Neural cell (in vitro differentiated cells): ENCODE measurements at regions not wholly inside any gene's neighbourhood (a gene's known extent, or its start where the extent isn't known, plus 50 kb on each side); places are given as distances from the start of the nearest gene placed in this dataset.
A peak's percentile ranks its signal among the peaks of the same experiment; 100 is the strongest.

Experiments used
- H2AFZ ChIP-seq: fragments of 200-600, 300-800 bp; sonication (generic), shearing (Covaris generic); 2 replicates; pipeline ENCODE4 v1.6.0; 2014; ENCODE audit warnings: low read depth, mild to moderate bottlenecking, antibody characterized with exemption, low read length, moderate library complexity
- H3F3A ChIP-seq: fragments of 200-600 bp; shearing (Covaris generic); 2 replicates; pipeline ENCODE4 v1.6.1; 2016; ENCODE audit warnings: mild to moderate bottlenecking, moderate library complexity, mixed read lengths, antibody characterized with exemption, low read length; ENCODE audit not compliant: insufficient read depth, poor library complexity, severe bottlenecking
- H3K27ac ChIP-seq: fragments of 200-600, 300-800 bp; sonication (generic), shearing (Covaris generic); 2 replicates; pipeline ENCODE4 v1.5.1; 2014; ENCODE audit warnings: mild to moderate bottlenecking, low read length, moderate library complexity
- H3K27me3 ChIP-seq: fragments of 300-800, 200-600 bp; sonication (generic), shearing (Covaris generic); 2 replicates; pipeline ENCODE4 v1.6.0; 2014; ENCODE audit warnings: mild to moderate bottlenecking, low read depth, low read length, moderate library complexity; ENCODE audit not compliant: insufficient read depth
- H3K36me3 ChIP-seq: fragments of 300-800, 200-600 bp; sonication (generic), shearing (Covaris generic); 2 replicates; pipeline ENCODE4 v1.5.1; 2014; ENCODE audit warnings: mild to moderate bottlenecking, antibody characterized with exemption, low read length, moderate library complexity; ENCODE audit not compliant: insufficient read depth
- H3K4me2 ChIP-seq: fragments of 300-800, 200-600 bp; sonication (generic), shearing (Covaris generic); 2 replicates; pipeline ENCODE4 v1.6.0; 2014; ENCODE audit warnings: mild to moderate bottlenecking, low read length
- H3K4me3 ChIP-seq: fragments of 300-800, 200-600 bp; sonication (generic), shearing (Covaris generic); 2 replicates; pipeline ENCODE4 v1.5.1; 2014; ENCODE audit warnings: mild to moderate bottlenecking, low read length, moderate library complexity
- H3K79me2 ChIP-seq: fragments of 200-600 bp; shearing (Covaris generic); replicated peaks from 2 replicates; pipeline ENCODE4 v1.6.0; 2014; ENCODE audit warnings: mild to moderate bottlenecking, low read length, moderate library complexity; ENCODE audit not compliant: insufficient read depth
- H3K9ac ChIP-seq: fragments of 300-800, 200-600 bp; sonication (generic), shearing (Covaris generic); 2 replicates; pipeline ENCODE4 v1.6.1; 2016; ENCODE audit warnings: mild to moderate bottlenecking, low read length, mixed read lengths
- H3K9me2 ChIP-seq: fragments of 200-600 bp; shearing (Covaris generic); 2 replicates; pipeline ENCODE4 v1.6.1; 2016; ENCODE audit warnings: mild to moderate bottlenecking, low read length, mixed read lengths; ENCODE audit not compliant: insufficient read depth
- H3K9me3 ChIP-seq: fragments of 200-600, 300-800 bp; sonication (generic), shearing (Covaris generic); 2 replicates; pipeline ENCODE4 v1.6.1; 2016; ENCODE audit warnings: mild to moderate bottlenecking, mixed run types, low read length, moderate library complexity, mixed read lengths
- H4K20me1 ChIP-seq: fragments of 200-600 bp; shearing (Covaris generic); 2 replicates; pipeline ENCODE4 v1.6.1; 2016; ENCODE audit warnings: mild to moderate bottlenecking, mixed run types; ENCODE audit not compliant: insufficient read depth
- CTCF ChIP-seq: fragments of 450-650 bp; IDR thresholded peaks from 2 replicates; pipeline ENCODE4 v1.5.1; 2014; ENCODE audit warnings: antibody characterized with exemption, mild to moderate bottlenecking, moderate library complexity; ENCODE audit not compliant: poor library complexity, severe bottlenecking
- EP300 ChIP-seq: fragments of 450-650 bp; conservative IDR thresholded peaks from 2 replicates; pipeline ENCODE4 v1.6.1; 2014; ENCODE audit warnings: antibody characterized with exemption, mild to moderate bottlenecking, moderate library complexity; ENCODE audit not compliant: poor library complexity, severe bottlenecking
- EZH2 ChIP-seq: fragments of 200-600, 300-800 bp; shearing (Covaris generic), sonication (generic); IDR thresholded peaks from 2 replicates; pipeline ENCODE4 v1.6.1; 2014; ENCODE audit warnings: antibody characterized with exemption, low read length, borderline replicate concordance, mild to moderate bottlenecking; ENCODE audit not compliant: insufficient read depth, poor library complexity, severe bottlenecking
- MXI1 ChIP-seq: fragments of 450-650 bp; conservative IDR thresholded peaks from 2 replicates; pipeline ENCODE4 v1.6.1; 2014; ENCODE audit warnings: antibody characterized with exemption, mild to moderate bottlenecking; ENCODE audit not compliant: poor library complexity, severe bottlenecking
- RAD21 ChIP-seq: fragments of 450-650 bp; conservative IDR thresholded peaks from 2 replicates; pipeline ENCODE4 v1.6.1; 2014; ENCODE audit warnings: antibody characterized with exemption, mild to moderate bottlenecking, moderate library complexity
- REST ChIP-seq: IDR thresholded peaks from 2 replicates; pipeline ENCODE4 v1.6.1; 2012; ENCODE audit warnings: borderline replicate concordance
- TAF1 ChIP-seq: IDR thresholded peaks from 2 replicates; pipeline ENCODE4 v1.6.1; 2012; ENCODE audit warnings: low read depth

- no peaks in the 10 kb centered on the region for H3K36me3 ChIP-seq
- H2AFZ ChIP-seq = no peak overlapping the region
- H3K9me3 ChIP-seq = no peaks in the 10 kb centered on the region
- H3K4me2 ChIP-seq = no peak overlapping the region
- peaks cover 21% of the 10 kb centered on the region for H3K27me3 ChIP-seq
- H3K9me2 ChIP-seq = no peaks in the 10 kb centered on the region
- no peaks in the 10 kb centered on the region for H3F3A ChIP-seq
- TF ChIP-seq CTCF (no peak), EZH2 (no peak), RAD21 (no peak), TAF1 (no peak)
- H3K79me2 ChIP-seq = no peaks in the 10 kb centered on the region
- no peak overlapping the region for H3K27ac ChIP-seq
- no peaks in the 10 kb centered on the region for H4K20me1 ChIP-seq
- H3K9ac ChIP-seq = no peak overlapping the region
- no peak overlapping the region for H3K4me3 ChIP-seq
Measured at GRCh38 chr5:1669276-1670155, 130.1 kb downstream of the MRPL36 start.

GRCh38 chr5:1668141-1668721 is 131.4 kb downstream of the MRPL36 start:
- H3K27ac ChIP-seq = no peak overlapping the region
- H4K20me1 ChIP-seq = no peaks in the 10 kb centered on the region
- H3K79me2 ChIP-seq = no peaks in the 10 kb centered on the region
- H3K4me2 ChIP-seq = no peak overlapping the region
- peak overlapping the region; percentile 62 for H3K4me3 ChIP-seq
- peaks cover 21% of the 10 kb centered on the region for H3K27me3 ChIP-seq
- no peaks in the 10 kb centered on the region for H3K9me2 ChIP-seq
- H3K36me3 ChIP-seq = no peaks in the 10 kb centered on the region
- no peak overlapping the region for H3K9ac ChIP-seq
- no peaks in the 10 kb centered on the region for H3K9me3 ChIP-seq
- no peak for TF ChIP-seq EZH2
- no peak for TF ChIP-seq EP300
- no peak for TF ChIP-seq MXI1
- no peak for TF ChIP-seq RAD21
- TF ChIP-seq REST = no peak
- TF ChIP-seq CTCF = no peak
- H3F3A ChIP-seq = no peaks in the 10 kb centered on the region
- H2AFZ ChIP-seq = no peak overlapping the region
